H1 (cell line): ENCODE measurements at regions not wholly inside any gene's neighbourhood (a gene's known extent, or its start where the extent isn't known, plus 50 kb on each side); places are given as distances from the start of the nearest gene placed in this dataset.

Source experiments
- CTCF ChIA-PET: fragments of 300-600 bp; sonication (Branson Sonifier 250); formaldehyde crosslinking; loops from one replicate; lab custom pipeline; 2021; ENCODE audit not compliant: partially characterized antibody; lab: Charles Lee
- POLR2A ChIA-PET: fragments of 300-600 bp; sonication (Branson Sonifier 250); formaldehyde crosslinking; loops from one replicate; lab custom pipeline; 2021; ENCODE audit warnings: inconsistent platforms; ENCODE audit not compliant: partially characterized antibody; lab: Charles Lee
- DNase-seq, 2 experiments: peaks; one replicate each; pipeline versions ENCODE4 v3.0.0 to v3.0.0-alpha.2; 2010 to 2022; ENCODE audit warnings: low spot score in 2 of 2, low read depth in 1 of 2, mixed read lengths in 1 of 2
- FAIRE-seq: peaks from 2 replicates; lab custom pipeline; 2011; peaks lifted over from hg19 to GRCh38; lab: Jason Lieb, UNC
- H2AFZ ChIP-seq: 2 replicates; pipeline ENCODE4 v1.8.1; 2012; ENCODE audit warnings: low read length, inconsistent platforms
- H2AK5ac ChIP-seq: 2 replicates; pipeline ENCODE4 v1.6.1; 2013; ENCODE audit warnings: low read depth, low read length
- H2BK120ac ChIP-seq: replicated peaks from 2 replicates; pipeline ENCODE3; 2013; ENCODE audit warnings: low read depth, low read length, inconsistent platforms
- H2BK12ac ChIP-seq: 2 replicates; pipeline ENCODE4 v1.6.1; 2013; ENCODE audit warnings: low read depth, low read length
- H2BK15ac ChIP-seq: 2 replicates; pipeline ENCODE4 v1.6.1; 2013; ENCODE audit warnings: low read length
- H2BK20ac ChIP-seq: 2 replicates; pipeline ENCODE4 v1.6.1; 2013; ENCODE audit warnings: low read length
- H2BK5ac ChIP-seq: 2 replicates; pipeline ENCODE4 v1.6.1; 2013; ENCODE audit warnings: low read depth, low read length
- H3K14ac ChIP-seq: 2 replicates; pipeline ENCODE4 v1.6.1; 2013; ENCODE audit warnings: inconsistent platforms; ENCODE audit not compliant: insufficient read length
- H3K18ac ChIP-seq: 2 replicates; pipeline ENCODE4 v1.6.1; 2013; ENCODE audit warnings: low read length; ENCODE audit errors: extremely low read depth
- H3K23ac ChIP-seq: 2 replicates; pipeline ENCODE4 v1.6.1; 2013; ENCODE audit warnings: inconsistent platforms; ENCODE audit not compliant: insufficient read length
- H3K23me2 ChIP-seq: 2 replicates; pipeline ENCODE4 v1.6.1; 2013; ENCODE audit warnings: low read depth, low read length
- H3K27ac ChIP-seq: 2 replicates; pipeline ENCODE4 v1.6.1; 2011; ENCODE audit warnings: low read depth, low read length, inconsistent platforms
- H3K27me3 ChIP-seq, 4 experiments: replicated peaks in 1 of 4; 1 replicate in 1 of 4; 2 replicates in 3 of 4; pipeline versions ENCODE4 v1.6.1 to v1.8.1; 2011 to 2013; ENCODE audit warnings: low read length in 3 of 4, mild to moderate bottlenecking in 3 of 4, inconsistent platforms in 2 of 4, mixed read lengths in 2 of 4, moderate library complexity in 1 of 4; ENCODE audit not compliant: control insufficient read depth in 3 of 4, insufficient read depth in 3 of 4; ENCODE audit errors: extremely low read depth in 1 of 4
- H3K36me3 ChIP-seq, 4 experiments: 2 replicates each; pipeline versions ENCODE4 v1.6.1 to v1.8.1; 2011 to 2013; ENCODE audit warnings: mild to moderate bottlenecking in 4 of 4, low read length in 3 of 4, moderate library complexity in 2 of 4, control low read depth in 1 of 4, inconsistent platforms in 1 of 4; ENCODE audit not compliant: insufficient read depth in 4 of 4, control insufficient read depth in 2 of 4
- H3K4ac ChIP-seq: replicated peaks from 2 replicates; pipeline ENCODE3; 2013; ENCODE audit warnings: low read length, low read depth, mixed read lengths, inconsistent platforms; ENCODE audit not compliant: insufficient read length
- H3K4me1 ChIP-seq, 4 experiments: replicated peaks in 1 of 4; 1 replicate in 1 of 4; 2 replicates in 3 of 4; pipeline versions ENCODE4 v1.6.1 to v1.8.1; 2011 to 2013; ENCODE audit warnings: low read length in 3 of 4, inconsistent platforms in 2 of 4, mixed read lengths in 1 of 4; ENCODE audit not compliant: insufficient read depth in 4 of 4, control insufficient read depth in 3 of 4
- H3K4me2 ChIP-seq, 2 experiments: 2 replicates each; pipeline versions ENCODE4 v1.6.1 to v1.8.1; 2011 to 2013; ENCODE audit warnings: low read depth in 2 of 2, low read length in 2 of 2, control low read depth in 1 of 2, inconsistent platforms in 1 of 2, mild to moderate bottlenecking in 1 of 2; ENCODE audit not compliant: insufficient read depth in 1 of 2
- H3K4me3 ChIP-seq, 4 experiments: fragments of 200-600, 300-600 bp in 1 of 4; sonication (generic), shearing (Covaris generic), sonication (Bioruptor Twin) in 1 of 4; 2 replicates each; pipeline versions ENCODE4 v1.5.1 to v1.8.1; 2011 to 2016; ENCODE audit warnings: low read length in 4 of 4, low read depth in 3 of 4, control low read depth in 2 of 4, inconsistent platforms in 2 of 4, mild to moderate bottlenecking in 2 of 4, mixed read lengths in 1 of 4, moderate library complexity in 1 of 4; ENCODE audit not compliant: insufficient read depth in 2 of 4; ENCODE audit errors: extremely low read depth in 1 of 4
- H3K56ac ChIP-seq: replicated peaks from 2 replicates; pipeline ENCODE3; 2013; ENCODE audit warnings: low read depth, mild to moderate bottlenecking, mixed read lengths, low read length, inconsistent platforms; ENCODE audit not compliant: insufficient read length
- H3K79me1 ChIP-seq: 2 replicates; pipeline ENCODE4 v1.6.1; 2013; ENCODE audit warnings: low read depth, low read length, control low read depth
- H3K79me2 ChIP-seq, 2 experiments: 2 replicates each; pipeline versions ENCODE4 v1.6.1 to v1.8.1; 2012 to 2013; ENCODE audit warnings: low read length in 2 of 2, mild to moderate bottlenecking in 2 of 2, inconsistent platforms in 1 of 2; ENCODE audit not compliant: insufficient read depth in 2 of 2, control insufficient read depth in 1 of 2
- H3K9ac ChIP-seq, 4 experiments: replicated peaks in 1 of 4; 1 replicate in 1 of 4; 2 replicates in 3 of 4; pipeline versions ENCODE4 v1.6.1 to v1.8.1; 2011 to 2013; ENCODE audit warnings: low read depth in 3 of 4, low read length in 3 of 4, control low read depth in 2 of 4, mild to moderate bottlenecking in 2 of 4, moderate library complexity in 2 of 4, inconsistent platforms in 1 of 4; ENCODE audit errors: extremely low read depth in 1 of 4
- H3K9me3 ChIP-seq, 2 experiments: 2 replicates each; pipeline versions ENCODE4 v1.6.1 to v1.8.1; 2012 to 2013; ENCODE audit warnings: mild to moderate bottlenecking in 2 of 2, moderate library complexity in 2 of 2, control low read depth in 1 of 2, inconsistent platforms in 1 of 2, low read depth in 1 of 2, low read length in 1 of 2, mixed read lengths in 1 of 2; ENCODE audit not compliant: insufficient read depth in 2 of 2
- H4K20me1 ChIP-seq, 2 experiments: replicated peaks in 1 of 2; 2 replicates each; pipeline versions ENCODE3 to v1.8.1; 2011 to 2013; ENCODE audit warnings: inconsistent platforms in 2 of 2, low read length in 2 of 2, mild to moderate bottlenecking in 1 of 2; ENCODE audit not compliant: insufficient read depth in 2 of 2, control insufficient read depth in 1 of 2
- H4K5ac ChIP-seq: 2 replicates; pipeline ENCODE4 v1.6.1; 2013; ENCODE audit warnings: low read length, low read depth, mixed read lengths, inconsistent platforms; ENCODE audit not compliant: insufficient read length
- H4K8ac ChIP-seq: 2 replicates; pipeline ENCODE4 v1.8.0; 2013; ENCODE audit warnings: mild to moderate bottlenecking, moderate library complexity, low read length, inconsistent platforms; ENCODE audit not compliant: insufficient read depth; ENCODE audit errors: extremely low read depth
- H4K91ac ChIP-seq: replicated peaks from 2 replicates; pipeline ENCODE3; 2013; ENCODE audit warnings: low read length, mixed read lengths, inconsistent platforms; ENCODE audit not compliant: insufficient read length
- BCL11A ChIP-seq, 2 experiments: IDR thresholded peaks; one replicate each; pipeline ENCODE4 v1.6.1; 2011; ENCODE audit warnings: low read depth in 2 of 2, low read length in 2 of 2, mild to moderate bottlenecking in 2 of 2
- HDAC2 ChIP-seq, 2 experiments: fragments of 300-600 bp in 1 of 2; sonication (generic) in 1 of 2; IDR thresholded peaks; 2 replicates each; pipeline ENCODE4 v1.6.1; 2011 to 2012; ENCODE audit warnings: low read depth in 2 of 2, low read length in 2 of 2, mild to moderate bottlenecking in 2 of 2, moderate library complexity in 2 of 2, borderline replicate concordance in 1 of 2, inconsistent platforms in 1 of 2
- HDAC6 ChIP-seq: IDR thresholded peaks from one replicate; pipeline ENCODE4 v1.7.1; 2012; ENCODE audit warnings: low read depth, mild to moderate bottlenecking, inconsistent platforms, low read length, moderate library complexity
- MAX ChIP-seq: IDR thresholded peaks from 2 replicates; pipeline ENCODE4 v1.6.1; 2012; ENCODE audit warnings: inconsistent platforms
- RNF2 ChIP-seq: fragments of 200-900, 300-1000 bp; sonication (generic); IDR thresholded peaks from 2 replicates; pipeline ENCODE4 v1.7.1; 2016; ENCODE audit warnings: borderline replicate concordance, low read depth, mild to moderate bottlenecking, antibody characterized with exemption, low read length; ENCODE audit not compliant: poor library complexity, severe bottlenecking; ENCODE audit errors: missing control alignments
- TCF12 ChIP-seq: IDR thresholded peaks from 2 replicates; pipeline ENCODE4 v1.6.1; 2011; ENCODE audit warnings: low read depth, mild to moderate bottlenecking, low read length
- WGBS, 2 experiments: shearing (Covaris generic) in 1 of 2; methylation state at CpG; one replicate each; pipeline versions ENCODE4 v1.1.6 to v1.1.7; 2013 to 2015; ENCODE audit warnings: low lambda C conversion rate in 2 of 2, mixed read lengths in 2 of 2, inconsistent platforms in 1 of 2, low coverage in 1 of 2, missing lambda C conversion rate in 1 of 2; ENCODE audit not compliant: insufficient replicate concordance in 2 of 2, insufficient coverage in 1 of 2, insufficient read length in 1 of 2; ENCODE audit errors: extremely low coverage in 1 of 2, missing lambda C conversion rate in 1 of 2; 5-methylcytosine and 5-hydroxymethylcytosine counted together

GRCh38 chr1:244945109-244945671 lies 80.8 kb upstream of the HNRNPU start:
- no peak overlapping the region for H2AFZ ChIP-seq
- POLR2A ChIA-PET = interaction anchor here (0.7 to 1.4 kb wide), 3 partner anchors 9 to 90 kb away, joined by 3 to 4 read pairs (median 3); no protein-coding TSS in a partner anchor
- no peak overlapping the region for H2BK5ac ChIP-seq
- no peak overlapping the region for H2AK5ac ChIP-seq
- H2BK15ac ChIP-seq = no peak overlapping the region
- H3K36me3 ChIP-seq = no peaks in the 10 kb centered on the region
- no peak overlapping the region for H3K4me3 ChIP-seq
- no peak for TF ChIP-seq TCF12
- no peak for TF ChIP-seq RNF2
- no peak for TF ChIP-seq BCL11A (IDR thresholded peaks at IDR 0.05; ENCODE audit: low read depth in 2 of 2, low read length in 2 of 2)
- no peak for TF ChIP-seq MAX
- TF ChIP-seq HDAC6 = no peak
- TF ChIP-seq HDAC2 (IDR thresholded peaks at IDR 0.05; ENCODE audit: borderline replicate concordance in 1 of 2, low read depth in 2 of 2, low read length in 2 of 2) = no peak
- H3K23me2 ChIP-seq = no peaks in the 10 kb centered on the region
- H2BK20ac ChIP-seq = no peak overlapping the region
- no peaks in the 10 kb centered on the region for H3K27me3 ChIP-seq
- H3K79me2 ChIP-seq = no peaks in the 10 kb centered on the region
- H3K18ac ChIP-seq = no peak overlapping the region
- H3K4ac ChIP-seq = no peak overlapping the region
- H2BK12ac ChIP-seq = no peak overlapping the region
- H4K8ac ChIP-seq = no peak overlapping the region
- CTCF ChIA-PET = no interaction called here
- H4K5ac ChIP-seq = no peak overlapping the region
- H3K27ac ChIP-seq = no peak overlapping the region
- FAIRE-seq (no peak), DNase-seq (no peak)
- no peak overlapping the region for H3K14ac ChIP-seq
- no peaks in the 10 kb centered on the region for H3K9me3 ChIP-seq
- H3K4me2 ChIP-seq = no peak overlapping the region
- 88% methylated on average over 3 of the region's 3 CpGs; no CpG with 5 or more reads in 1 of the 2 experiments for WGBS, 2 experiments
- no peaks in the 10 kb centered on the region for H4K20me1 ChIP-seq
- no peaks in the 10 kb centered on the region for H3K4me1 ChIP-seq
- H4K91ac ChIP-seq = no peak overlapping the region
- no peak overlapping the region for H3K56ac ChIP-seq
- no peak overlapping the region for H3K23ac ChIP-seq
- no peak overlapping the region for H2BK120ac ChIP-seq
- H3K9ac ChIP-seq = no peak overlapping the region
- H3K79me1 ChIP-seq = no peaks in the 10 kb centered on the region
